GM23248 (cell line): ENCODE measurements at regions not wholly inside any gene's neighbourhood (a gene's known extent, or its start where the extent isn't known, plus 50 kb on each side); places are given as distances from the start of the nearest gene placed in this dataset.

ENCODE experiments used
- DNase-seq: peaks from one replicate; pipeline ENCODE4 v3.0.0-alpha.2; 2015
- H2AFZ ChIP-seq: fragments of 200-600 bp; sonication (generic); 2 replicates; pipeline ENCODE4 v1.6.1; 2016; ENCODE audit warnings: antibody characterized with exemption
- H3F3A ChIP-seq: fragments of 200-600 bp; sonication (generic); 2 replicates; pipeline ENCODE4 v1.6.1; 2016; ENCODE audit warnings: mild to moderate bottlenecking, antibody characterized with exemption, mixed run types; ENCODE audit not compliant: insufficient read depth
- H3K27ac ChIP-seq: fragments of 200-600 bp; sonication (generic); 2 replicates; pipeline ENCODE4 v1.5.1; 2016; ENCODE audit warnings: mild to moderate bottlenecking
- H3K27me3 ChIP-seq: fragments of 200-600 bp; sonication (generic); replicated peaks from 2 replicates; pipeline ENCODE4 v1.6.1; 2016; ENCODE audit warnings: mild to moderate bottlenecking; ENCODE audit not compliant: insufficient read depth
- H3K36me3 ChIP-seq: fragments of 200-600 bp; sonication (generic); 2 replicates; pipeline ENCODE4 v1.6.1; 2016; ENCODE audit warnings: low read depth, mild to moderate bottlenecking
- H3K4me1 ChIP-seq: fragments of 200-600 bp; sonication (generic); 2 replicates; pipeline ENCODE4 v1.6.1; 2016; ENCODE audit warnings: mild to moderate bottlenecking; ENCODE audit not compliant: insufficient read depth
- H3K4me2 ChIP-seq: fragments of 200-600 bp; sonication (generic); one replicate; pipeline ENCODE4 v1.6.1; 2016; ENCODE audit warnings: mild to moderate bottlenecking; ENCODE audit not compliant: unreplicated experiment
- H3K4me3 ChIP-seq: fragments of 200-600 bp; sonication (generic); 2 replicates; pipeline ENCODE4 v1.5.1; 2016; ENCODE audit warnings: mild to moderate bottlenecking
- H3K79me2 ChIP-seq: fragments of 200-600 bp; sonication (generic); 2 replicates; pipeline ENCODE4 v1.6.1; 2016; ENCODE audit warnings: mild to moderate bottlenecking; ENCODE audit not compliant: insufficient read depth
- H3K9ac ChIP-seq: fragments of 200-600 bp; sonication (generic); 2 replicates; pipeline ENCODE4 v1.6.1; 2016; ENCODE audit warnings: mild to moderate bottlenecking
- H3K9me2 ChIP-seq: fragments of 200-600 bp; sonication (generic); 2 replicates; pipeline ENCODE4 v1.6.1; 2016; ENCODE audit warnings: mixed run types, mild to moderate bottlenecking, moderate library complexity; ENCODE audit not compliant: insufficient read depth
- H3K9me3 ChIP-seq: fragments of 200-600 bp; sonication (generic); one replicate; pipeline ENCODE4 v1.6.1; 2017; ENCODE audit warnings: low read depth
- H4K20me1 ChIP-seq: fragments of 200-600 bp; sonication (generic); 2 replicates; pipeline ENCODE4 v1.6.0; 2016; ENCODE audit not compliant: insufficient read depth
- EZH2 ChIP-seq: fragments of 200-600 bp; sonication (generic); IDR thresholded peaks from 2 replicates; pipeline ENCODE4 v1.6.1; 2018; ENCODE audit warnings: antibody characterized with exemption, mild to moderate bottlenecking; ENCODE audit not compliant: insufficient read depth, poor library complexity, severe bottlenecking
- EZH2phosphoT487 ChIP-seq: fragments of 200-600 bp; sonication (generic); IDR thresholded peaks from 2 replicates; pipeline ENCODE4 v1.6.1; 2018; ENCODE audit warnings: antibody characterized with exemption, moderate library complexity, mild to moderate bottlenecking, low read depth; ENCODE audit not compliant: insufficient read depth
- whole genome bisulfite sequencing, 2 experiments: methylation state at CpG; one replicate each; pipeline ENCODE4 v1.1.6; 2015 to 2017; ENCODE audit warnings: low lambda C conversion rate in 2 of 2, low coverage in 1 of 2; ENCODE audit errors: missing lambda C conversion rate in 2 of 2; 5-methylcytosine and 5-hydroxymethylcytosine counted together
- in situ Hi-C: fragments of 300-500 bp; cut with MboI; formaldehyde crosslinking; loops from 2 replicates; pipeline ENCODE4 v1.15.0; 2020

DNA sequence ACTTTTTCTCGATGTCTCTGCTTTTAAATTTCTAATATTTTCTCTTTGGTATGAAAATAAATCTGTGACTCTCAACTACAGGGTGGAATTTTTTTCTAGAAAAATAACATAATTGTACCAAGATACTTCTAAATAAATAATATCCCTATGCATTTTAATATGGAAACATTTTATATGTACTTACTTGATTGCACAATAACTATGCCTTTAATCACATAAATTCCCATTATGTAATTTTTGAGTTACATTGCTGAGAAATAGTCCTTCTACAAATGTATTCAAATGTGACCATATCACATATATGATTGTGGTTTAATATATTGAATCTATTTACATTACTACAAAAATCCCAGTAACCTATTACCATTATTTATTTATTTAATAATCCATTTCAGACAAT is 1543.3 kb upstream of the PABPC4L start:
- Histone ChIP-seq H3K27me3 (no peaks in the 10 kb centered on the region), H2AFZ (no peak overlapping the region), H3K9ac (no peak overlapping the region), H4K20me1 (no peaks in the 10 kb centered on the region), H3K4me1 (no peaks in the 10 kb centered on the region), H3F3A (no peaks in the 10 kb centered on the region), H3K36me3 (no peaks in the 10 kb centered on the region), H3K9me2 (no peaks in the 10 kb centered on the region), H3K4me3 (no peak overlapping the region), H3K9me3 (no peaks in the 10 kb centered on the region), H3K27ac (no peak overlapping the region), H3K79me2 (no peaks in the 10 kb centered on the region), H3K4me2 (no peak overlapping the region)
- no peak for DNase-seq
- WGBS, 2 experiments, result 33 to 43% methylated on average over 1 of the region's 1 CpG
- in situ Hi-C loops, result no loop called here
- TF ChIP-seq EZH2phosphoT487 (no peak), EZH2 (no peak)

DNA sequence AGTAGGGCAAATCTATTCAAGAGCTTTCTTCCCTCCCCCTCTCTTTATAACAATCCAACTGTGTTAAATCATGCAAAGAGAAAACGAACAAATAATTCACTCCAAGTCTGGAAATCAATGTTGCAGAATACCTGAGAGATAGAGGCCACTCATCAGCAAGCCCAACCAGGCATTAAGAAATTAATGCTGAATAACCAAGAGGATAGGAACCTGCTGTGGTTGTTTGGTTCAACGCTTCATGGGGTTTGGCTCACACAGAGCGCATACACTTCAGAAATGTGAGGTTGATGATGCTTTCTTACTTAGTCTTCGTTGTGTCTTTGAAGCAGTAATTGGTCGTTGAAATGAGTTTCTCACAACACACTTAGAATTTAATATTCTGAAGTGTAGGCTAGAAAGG is 1540.0 kb upstream of the PABPC4L start:
- Histone ChIP-seq H2AFZ (no peak overlapping the region), H3K4me1 (no peaks in the 10 kb centered on the region), H3K4me3 (no peak overlapping the region), H3K9ac (no peak overlapping the region), H3K36me3 (no peaks in the 10 kb centered on the region), H3K79me2 (no peaks in the 10 kb centered on the region), H3K27me3 (no peaks in the 10 kb centered on the region), H3F3A (no peaks in the 10 kb centered on the region), H3K4me2 (no peak overlapping the region), H3K9me2 (no peaks in the 10 kb centered on the region), H3K9me3 (no peaks in the 10 kb centered on the region), H3K27ac (no peak overlapping the region), H4K20me1 (no peaks in the 10 kb centered on the region)
- TF ChIP-seq EZH2 (no peak), EZH2phosphoT487 (no peak)
- no peak for DNase-seq
- WGBS, 2 experiments, result 15 to 21% methylated on average over 5 of the region's 5 CpGs
- in situ Hi-C loops, result no loop called here

DNA sequence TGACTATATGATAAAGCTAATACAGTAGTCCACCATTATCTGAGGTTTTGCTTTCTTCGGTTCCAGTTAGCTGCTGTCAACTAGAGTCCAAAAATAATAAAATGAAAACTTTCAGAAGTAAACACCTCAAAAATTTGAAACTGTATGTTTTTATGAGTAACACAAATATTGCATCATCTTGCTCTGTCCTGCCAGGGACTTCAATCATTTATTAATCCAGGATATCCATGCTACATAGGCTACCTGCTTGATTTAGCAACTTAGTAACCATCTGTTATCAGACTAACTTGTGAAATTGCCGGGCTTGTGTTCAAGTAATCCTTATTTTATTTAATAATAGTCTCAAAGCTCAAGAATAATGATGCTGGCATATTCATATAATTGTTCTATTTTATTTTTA is 1537.8 kb upstream of the PABPC4L start:
- Histone ChIP-seq H3K36me3 (no peaks in the 10 kb centered on the region), H3K4me1 (no peaks in the 10 kb centered on the region), H3K9me2 (no peaks in the 10 kb centered on the region), H3K4me3 (no peak overlapping the region), H3F3A (no peaks in the 10 kb centered on the region), H3K9ac (no peak overlapping the region), H2AFZ (no peak overlapping the region), H3K4me2 (no peak overlapping the region), H3K79me2 (no peaks in the 10 kb centered on the region), H4K20me1 (no peaks in the 10 kb centered on the region), H3K27ac (no peak overlapping the region), H3K27me3 (no peaks in the 10 kb centered on the region), H3K9me3 (no peaks in the 10 kb centered on the region)
- in situ Hi-C loops, result no loop called here
- 12 to 16% methylated on average over 2 of the region's 2 CpGs for WGBS, 2 experiments
- no peak for TF ChIP-seq EZH2
- TF ChIP-seq EZH2phosphoT487, result no peak
- DNase-seq, result no peak

DNA sequence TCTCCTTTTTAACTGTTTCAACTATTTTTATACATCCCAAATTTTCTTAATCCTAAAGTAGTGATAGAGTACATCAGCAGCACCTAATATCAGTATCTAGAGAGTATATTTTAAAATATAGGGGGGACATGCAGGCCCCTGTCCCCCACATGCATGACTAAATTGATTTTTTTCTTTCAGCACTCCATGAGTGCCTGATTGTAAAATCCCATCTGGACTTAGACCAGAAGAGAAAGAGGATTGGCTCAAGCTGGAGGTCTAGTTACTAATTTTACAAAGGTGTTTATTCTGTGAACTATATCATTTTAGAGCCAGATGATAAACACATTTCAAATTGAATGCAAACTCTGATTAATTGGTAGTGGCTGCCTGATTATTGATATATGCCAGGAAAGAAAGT is 1533.9 kb upstream of the PABPC4L start:
- no peak for DNase-seq
- Histone ChIP-seq H3K79me2 (no peaks in the 10 kb centered on the region), H3K27ac (no peak overlapping the region), H2AFZ (no peak overlapping the region), H3K4me1 (no peaks in the 10 kb centered on the region), H3K4me3 (no peak overlapping the region), H3K9me3 (no peaks in the 10 kb centered on the region), H3F3A (no peaks in the 10 kb centered on the region), H3K36me3 (no peaks in the 10 kb centered on the region), H3K4me2 (no peak overlapping the region), H3K9me2 (no peaks in the 10 kb centered on the region), H3K27me3 (no peaks in the 10 kb centered on the region), H3K9ac (no peak overlapping the region), H4K20me1 (no peaks in the 10 kb centered on the region)
- TF ChIP-seq EZH2phosphoT487, result no peak
- TF ChIP-seq EZH2, result no peak
- in situ Hi-C loops, result no loop called here

DNA sequence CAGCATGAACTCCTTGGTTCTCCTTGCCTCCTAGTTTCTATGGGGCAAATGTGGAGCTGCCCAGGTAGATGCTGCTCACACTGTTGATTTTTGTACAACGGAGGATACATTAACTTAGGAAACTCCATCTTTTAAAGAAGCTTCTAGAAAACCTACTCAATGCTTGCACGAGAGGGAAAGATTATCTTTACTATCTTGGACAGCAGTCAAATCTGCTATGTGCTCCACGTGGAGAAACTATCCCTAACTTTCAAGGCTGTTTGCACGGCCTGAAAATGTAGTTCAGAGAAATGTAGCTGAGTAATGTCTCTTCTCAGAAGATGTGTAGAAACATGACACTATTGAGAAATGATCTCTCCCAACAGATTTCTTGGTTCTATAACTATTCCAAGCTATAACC is 1530.9 kb upstream of the PABPC4L start:
- H3F3A ChIP-seq, result no peaks in the 10 kb centered on the region
- H3K27me3 ChIP-seq, result no peaks in the 10 kb centered on the region
- H3K4me1 ChIP-seq, result no peaks in the 10 kb centered on the region
- no peak overlapping the region for H3K9ac ChIP-seq
- no peak overlapping the region for H3K27ac ChIP-seq
- WGBS, 2 experiments, result 5 to 10% methylated on average over 4 of the region's 4 CpGs
- H3K36me3 ChIP-seq, result no peaks in the 10 kb centered on the region
- no peak overlapping the region for H3K4me2 ChIP-seq
- H3K9me3 ChIP-seq, result no peaks in the 10 kb centered on the region
- H4K20me1 ChIP-seq, result no peaks in the 10 kb centered on the region
- no peaks in the 10 kb centered on the region for H3K9me2 ChIP-seq
- in situ Hi-C loops, result no loop called here
- H2AFZ ChIP-seq, result no peak overlapping the region
- TF ChIP-seq EZH2 (no peak), EZH2phosphoT487 (no peak)
- no peak for DNase-seq
- no peaks in the 10 kb centered on the region for H3K79me2 ChIP-seq
- no peak overlapping the region for H3K4me3 ChIP-seq
